Brain pericyte (primary cell): ENCODE measurements at regions not wholly inside any gene's neighbourhood (a gene's known extent, or its start where the extent isn't known, plus 50 kb on each side); places are given as distances from the start of the nearest gene placed in this dataset.
"Not testable (repeated sequence)": the region's sequence is repeated elsewhere in the genome, so short reads cannot be mapped to it uniquely, and the experiment has no call there.

Experiments
- DNase-seq: peaks from one replicate; pipeline ENCODE4 v3.0.0-alpha.2; 2012; ENCODE audit warnings: low read depth, low spot score

DNA sequence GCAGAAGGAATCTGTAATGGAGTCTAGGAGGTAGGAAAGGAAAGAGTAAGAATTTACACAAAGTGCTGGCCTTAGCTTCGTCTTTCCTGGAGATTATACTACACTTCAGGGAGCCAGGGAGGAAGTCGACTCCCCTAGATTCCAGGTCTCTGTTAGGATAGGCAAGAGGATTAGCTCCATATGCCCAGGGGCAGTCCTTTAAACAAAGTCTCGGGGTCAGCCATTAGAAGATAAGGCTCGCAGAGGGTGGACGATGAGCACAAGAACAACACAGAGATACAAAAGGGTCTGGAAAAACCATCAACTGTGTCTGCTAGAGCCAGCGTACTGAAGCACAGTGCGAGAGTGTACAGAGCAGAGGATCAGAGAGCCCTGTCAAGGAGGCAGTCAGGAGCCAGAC, 344.7 kb upstream of the TNC start:
- DNase-seq: no peak

DNA sequence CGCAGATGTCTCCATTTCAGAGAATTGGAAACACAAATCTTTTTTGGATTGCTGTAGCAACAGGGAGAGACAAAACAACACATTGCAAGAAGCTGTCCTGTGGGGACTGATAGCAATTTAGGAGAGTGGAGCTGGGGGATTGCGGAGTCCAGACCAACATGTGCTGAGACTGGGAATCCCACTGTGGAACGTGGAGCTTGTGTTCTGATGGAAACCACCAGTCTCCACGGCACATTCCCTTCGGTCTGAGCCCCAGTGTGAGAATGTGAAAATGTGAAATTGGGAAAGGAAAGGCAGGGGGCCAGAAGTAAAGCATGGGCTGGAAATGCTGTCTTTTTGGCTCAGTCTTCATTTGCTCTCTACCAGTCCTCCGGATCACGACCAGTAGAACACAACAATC, 348.8 kb upstream of the TNC start:
- DNase-seq: no peak

DNA sequence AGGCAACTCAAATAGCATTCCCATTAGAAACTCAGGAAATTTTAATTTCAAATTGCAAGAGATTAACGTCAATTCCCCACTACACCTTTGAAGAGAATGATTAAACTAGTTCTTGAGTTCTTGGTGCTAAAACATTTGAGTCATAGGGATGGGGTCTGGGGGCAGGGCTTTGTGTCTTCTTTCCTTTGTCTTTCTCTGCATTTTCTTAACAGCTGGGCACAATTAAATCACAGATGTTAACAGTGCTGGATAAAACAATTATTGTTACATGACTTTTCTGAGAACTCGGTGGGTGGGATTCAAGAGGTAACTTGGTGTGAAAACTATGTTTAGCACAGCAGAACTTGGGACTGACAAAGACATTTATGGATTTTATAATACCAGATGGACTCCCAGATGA, 351.9 kb upstream of the TNC start:
- no peak for DNase-seq

DNA sequence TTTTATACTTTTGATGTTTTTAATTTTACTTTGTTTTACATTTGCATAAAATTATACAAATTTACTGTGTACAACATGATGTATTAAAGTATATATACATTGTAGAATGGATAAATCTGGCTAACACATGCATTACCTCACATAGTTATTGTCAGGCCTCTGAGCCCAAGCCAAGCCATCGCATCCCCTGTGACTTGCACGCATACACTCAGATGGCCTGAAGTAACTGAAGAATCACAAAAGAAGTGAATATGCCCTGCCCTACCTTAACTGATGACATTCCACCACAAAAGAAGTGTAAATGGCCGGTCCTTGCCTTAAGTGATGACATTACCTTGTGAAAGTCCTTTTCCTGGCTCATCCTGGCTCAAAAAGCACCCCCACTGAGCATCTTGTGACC, 355.1 kb upstream of the TNC start:
- DNase-seq: not testable (repeated sequence)

DNA sequence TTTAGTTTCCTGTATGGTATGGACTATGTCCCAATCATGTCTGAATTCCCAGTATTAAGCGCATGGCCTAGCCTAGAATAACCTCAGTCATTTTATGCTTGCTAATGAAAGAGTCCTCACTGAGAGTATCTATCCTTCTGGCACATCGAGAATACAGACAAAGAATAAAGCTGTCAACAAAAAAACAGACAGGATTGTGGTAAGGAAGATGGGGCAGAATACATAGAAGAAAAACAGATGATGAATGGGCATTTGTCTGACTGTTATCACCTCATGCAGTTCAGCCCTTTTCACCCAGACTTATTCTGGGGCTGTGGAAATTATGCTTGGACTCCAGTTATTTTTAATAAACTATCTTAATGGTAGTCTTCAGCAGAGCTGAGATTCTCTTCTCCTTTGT, 363.8 kb upstream of the TNC start:
- DNase-seq: no peak

DNA sequence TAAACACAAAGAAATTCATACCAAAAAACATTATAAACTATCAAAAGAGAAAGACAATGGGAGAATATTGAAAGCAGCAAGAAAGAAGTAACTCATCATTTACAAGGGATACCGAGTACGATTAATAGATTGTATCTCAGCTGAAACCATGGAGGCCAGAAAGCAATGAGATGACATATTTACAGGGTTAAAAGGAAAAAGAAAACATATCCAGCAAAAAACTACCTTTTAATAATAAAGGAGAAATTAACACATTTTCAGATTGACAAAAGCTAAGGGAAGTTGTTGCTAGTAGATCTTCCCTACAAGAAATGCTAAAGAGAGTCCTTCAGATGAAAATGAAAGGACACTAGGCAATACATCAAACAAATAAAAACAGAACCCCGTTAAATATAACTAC, 364.8 kb upstream of the TNC start:
- DNase-seq: no peak

DNA sequence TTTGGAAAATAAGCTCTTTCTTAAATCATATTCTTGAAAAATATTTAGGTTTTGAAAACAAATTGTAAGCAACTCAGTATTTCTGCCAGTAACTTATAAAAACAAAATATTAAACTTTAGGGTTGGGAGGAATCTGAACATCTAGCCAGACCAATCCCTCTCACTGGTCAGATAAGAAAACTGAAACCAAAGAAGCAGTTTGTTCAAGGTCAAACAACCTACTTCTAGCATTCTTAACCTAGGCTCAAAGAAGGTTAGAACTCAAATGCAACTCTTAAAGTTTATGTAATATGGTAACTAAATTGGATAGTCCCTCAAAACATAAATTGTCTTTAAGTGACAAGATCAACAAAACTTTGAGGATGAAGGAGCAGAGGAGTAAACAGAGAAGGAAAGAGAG, 374.9 kb upstream of the TNC start:
- DNase-seq: no peak

DNA sequence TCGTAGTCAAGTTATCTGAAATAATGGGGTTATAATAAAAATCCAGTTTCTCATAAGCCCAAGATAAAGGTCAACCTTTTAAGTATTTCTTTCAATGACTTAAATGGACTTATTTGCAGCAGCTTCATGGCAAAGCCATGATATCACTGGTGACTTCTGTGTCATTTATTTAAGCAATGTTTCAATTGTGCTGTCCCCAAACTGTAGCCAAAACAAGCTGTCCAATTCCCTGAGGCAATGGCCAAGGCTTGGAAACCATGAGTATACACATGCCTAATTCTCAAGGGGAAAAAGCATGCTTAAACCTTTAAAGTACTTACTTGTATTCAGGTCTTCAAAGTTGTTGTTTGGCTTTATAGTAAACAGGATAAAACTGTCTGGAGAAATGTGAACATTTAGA, 376.4 kb upstream of the TNC start:
- DNase-seq: no peak

DNA sequence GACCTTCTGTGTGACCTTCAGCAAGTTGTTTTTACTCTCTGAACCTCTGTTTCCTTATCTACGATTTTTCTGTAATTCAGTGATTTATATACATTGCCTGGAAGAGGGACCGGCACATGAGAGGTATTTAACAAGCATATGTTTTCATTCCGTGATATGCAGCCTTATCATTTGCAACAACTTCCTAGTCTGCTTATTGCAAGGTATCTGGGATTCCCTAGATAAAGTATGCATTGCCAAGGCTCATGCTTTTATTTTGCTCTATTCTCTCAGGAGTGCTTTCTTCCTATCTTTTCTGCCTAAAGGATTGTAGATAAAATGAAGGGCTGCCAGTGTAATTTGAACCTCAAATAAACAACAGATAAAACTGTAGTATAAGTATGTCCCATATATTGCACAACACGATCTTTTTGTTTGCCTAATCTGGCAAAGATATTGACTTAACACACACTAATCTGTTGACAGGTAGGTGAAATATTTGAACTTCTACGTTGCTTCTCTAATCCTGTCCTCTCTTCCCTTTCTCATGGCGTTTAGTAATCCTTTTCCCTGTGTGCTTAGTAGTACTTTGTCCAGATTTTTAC, 377.2 kb upstream of the TNC start:
- DNase-seq: no peak

DNA sequence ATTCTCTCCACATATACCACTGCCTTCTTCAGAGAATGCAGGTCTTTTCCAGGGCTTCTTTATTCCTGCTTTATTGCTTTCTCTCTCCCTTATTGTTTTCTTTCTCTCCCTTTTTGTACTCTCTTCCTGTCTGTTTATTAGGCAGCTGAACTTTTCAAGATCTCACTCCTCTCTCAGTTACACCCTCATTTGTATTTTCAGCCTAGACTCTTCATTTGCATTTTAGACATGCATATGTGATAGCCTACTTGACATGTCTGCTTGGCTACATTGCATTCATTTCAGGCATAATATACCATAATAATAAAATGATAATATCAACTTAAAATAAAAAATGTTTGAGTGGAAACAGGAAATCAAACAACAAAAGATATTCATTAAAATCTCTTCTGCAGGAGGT, 377.9 kb upstream of the TNC start:
- no peak for DNase-seq

DNA sequence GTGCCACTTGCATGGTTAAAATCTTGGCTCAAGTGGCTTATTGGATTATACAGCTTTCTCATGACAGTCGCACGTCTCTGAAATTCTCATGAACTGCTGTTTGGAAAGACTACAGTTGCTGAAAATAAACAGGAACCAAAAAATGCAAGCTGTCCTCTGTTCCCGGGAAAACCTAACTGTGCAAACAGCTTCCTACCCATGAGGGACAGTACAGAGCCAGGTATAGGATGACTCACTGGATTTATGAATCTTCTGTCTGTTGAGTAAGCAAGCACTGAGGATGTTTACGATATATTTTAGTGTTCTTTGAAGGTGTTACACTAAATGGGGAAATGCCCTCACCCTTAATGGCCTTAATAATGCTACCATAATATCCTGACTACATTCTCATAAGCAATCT, 380.3 kb upstream of the TNC start:
- DNase-seq: no peak

DNA sequence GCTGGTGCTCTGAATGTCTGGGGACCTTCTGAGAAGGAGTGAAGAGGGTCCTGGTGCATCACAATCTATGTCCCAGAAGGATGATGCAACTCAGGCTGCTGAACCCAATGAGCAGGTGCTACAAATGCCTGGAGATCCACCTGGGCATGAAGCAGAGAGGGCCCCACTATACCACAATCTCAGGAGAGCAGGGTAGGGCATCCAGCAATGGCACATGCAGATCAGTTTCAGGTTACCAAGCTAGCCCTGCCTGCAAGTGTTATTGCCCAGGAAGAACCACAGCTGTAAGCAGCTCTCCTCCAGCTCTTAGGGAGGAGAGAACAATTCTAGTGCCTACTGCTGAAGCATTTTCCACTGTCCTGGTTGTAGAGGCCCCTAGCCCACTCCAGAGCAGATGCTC, 389.2 kb upstream of the TNC start:
- DNase-seq: no peak

DNA sequence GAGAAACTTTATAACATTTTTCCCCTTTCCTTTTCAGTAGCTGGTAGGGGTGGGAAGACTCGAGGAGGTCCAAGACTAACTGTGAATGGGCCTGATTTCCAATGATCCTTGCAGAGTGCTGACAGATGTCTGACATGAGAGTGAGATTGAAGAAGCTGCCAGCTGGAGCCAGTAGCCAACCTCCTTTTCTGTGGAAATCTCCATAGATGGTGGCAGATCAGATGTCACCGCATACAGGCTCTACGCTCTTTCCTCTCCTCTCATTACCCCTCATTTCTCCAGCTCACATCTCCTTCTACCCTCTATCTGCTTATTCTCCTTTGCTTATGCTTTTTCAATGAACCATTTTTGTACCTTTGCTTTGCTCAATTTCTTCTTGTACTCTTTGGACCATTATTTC, 395.2 kb upstream of the TNC start:
- no peak for DNase-seq

DNA sequence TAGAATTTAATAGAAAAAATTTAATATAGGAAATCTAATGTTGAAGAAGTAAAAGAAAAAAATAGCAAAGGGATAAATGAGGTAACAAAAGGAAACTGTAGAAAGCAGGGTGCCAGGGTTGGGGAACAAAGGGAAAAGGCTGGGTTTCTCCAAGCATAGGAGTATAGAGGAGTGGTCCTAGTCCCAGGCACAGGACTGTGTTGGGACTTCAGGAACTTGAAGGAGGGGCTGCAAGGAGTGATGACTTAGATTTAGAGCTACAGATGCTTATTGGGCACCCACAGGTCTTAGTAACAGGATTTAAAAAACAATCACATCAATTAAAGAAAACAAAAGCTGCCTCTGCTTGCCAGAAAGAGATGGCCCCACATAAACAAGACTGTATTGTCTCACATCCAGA, 396.5 kb upstream of the TNC start:
- no peak for DNase-seq

DNA sequence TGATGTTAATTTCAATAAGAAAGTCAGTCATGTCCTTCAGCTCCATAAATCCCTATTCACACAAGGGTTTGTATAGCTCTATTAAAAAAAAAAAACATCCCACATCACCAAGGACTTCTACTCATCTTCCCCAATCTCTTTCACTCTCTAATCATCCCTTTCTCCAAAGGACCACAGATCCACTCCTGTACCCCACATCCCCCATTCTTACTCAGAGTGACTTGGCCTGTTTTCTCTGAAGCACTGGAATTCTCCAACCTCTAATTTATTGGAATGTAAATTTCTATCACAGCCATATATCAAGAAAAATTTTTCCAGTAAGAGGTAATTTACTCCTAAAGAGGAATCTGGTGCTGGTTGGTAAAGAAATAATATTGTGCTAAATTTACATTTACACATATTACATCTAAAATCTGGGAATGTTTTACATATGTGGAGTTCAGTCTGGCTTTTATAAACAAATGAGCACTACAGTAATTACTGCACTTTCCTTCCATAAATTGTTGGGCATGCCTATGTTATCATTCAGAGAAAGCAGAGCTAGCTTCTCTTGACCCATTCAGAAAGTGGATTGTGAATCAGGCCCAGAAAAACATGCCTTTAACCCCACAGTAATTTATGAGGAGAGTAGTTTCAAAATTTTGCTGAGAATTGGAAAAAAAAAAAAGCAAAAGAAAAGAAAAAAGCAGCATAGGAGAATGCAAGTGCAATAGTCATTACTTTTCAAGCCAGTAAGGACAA, 399.5 kb upstream of the TNC start:
- DNase-seq: no peak

DNA sequence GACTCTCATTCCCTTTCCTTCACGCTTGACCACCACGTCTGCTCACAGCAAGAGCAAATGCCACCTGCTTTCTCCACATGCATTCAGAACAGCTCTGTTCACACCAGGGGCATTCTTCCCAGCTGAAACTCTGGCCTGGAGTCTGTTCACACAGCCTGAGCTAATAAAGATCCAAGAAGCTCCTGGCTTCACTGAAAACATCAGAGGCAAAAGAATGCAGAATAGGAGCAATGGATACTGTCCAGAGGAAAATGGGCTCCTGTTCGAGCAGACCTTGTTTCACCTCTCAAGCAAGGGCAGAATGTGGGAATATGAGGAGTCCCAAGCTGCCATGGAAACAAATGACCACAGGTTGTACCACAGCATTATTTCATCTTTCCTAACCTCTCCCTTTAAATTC, 402.7 kb upstream of the TNC start:
- DNase-seq: no peak

DNA sequence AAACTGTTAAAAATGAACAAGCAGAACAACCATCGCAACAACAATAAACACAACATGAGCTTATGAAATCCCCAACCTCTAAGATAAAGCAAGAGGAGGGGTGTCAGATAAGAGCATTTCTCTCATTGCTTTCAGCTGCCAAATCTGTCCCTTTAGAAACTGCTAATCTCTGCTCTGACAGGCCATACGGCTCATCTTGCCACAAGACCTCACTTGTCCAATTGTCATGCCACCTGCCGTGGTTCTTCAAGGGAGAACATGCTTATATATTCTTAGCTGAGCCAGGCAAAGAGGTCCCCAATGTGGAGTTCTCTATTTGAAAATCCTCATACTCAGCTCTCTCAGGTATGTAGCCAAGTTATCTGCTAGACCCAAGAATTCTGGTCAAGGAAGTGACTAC, 405.0 kb upstream of the TNC start:
- DNase-seq: no peak

DNA sequence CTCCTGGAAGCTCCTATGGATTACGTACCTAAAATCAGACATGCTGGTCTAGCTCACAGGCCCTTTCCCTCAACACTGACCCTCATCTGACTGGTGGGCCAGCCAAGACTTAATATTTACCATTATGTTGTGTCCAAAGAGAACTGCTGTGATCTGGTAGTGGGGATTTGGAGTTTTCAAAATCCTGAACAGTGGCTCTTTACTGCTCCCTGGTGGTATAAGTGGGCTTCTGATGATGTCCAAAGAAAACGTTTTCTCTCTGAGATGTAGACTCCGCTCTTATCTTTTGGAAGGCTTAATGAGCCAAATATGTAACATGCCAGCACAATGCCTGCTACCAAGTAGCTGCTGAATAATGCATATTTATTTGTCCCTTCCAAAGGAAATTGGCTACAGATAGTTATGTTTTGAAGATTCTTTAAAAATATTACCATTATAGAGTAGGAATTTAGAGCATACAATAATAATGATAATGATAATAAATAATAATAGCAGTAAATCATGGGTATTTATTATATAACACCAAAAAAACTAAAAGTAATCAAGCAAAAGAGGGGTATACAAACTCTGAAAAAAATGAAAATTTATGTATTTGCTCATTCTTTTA, 406.6 kb upstream of the TNC start:
- DNase-seq: no peak

DNA sequence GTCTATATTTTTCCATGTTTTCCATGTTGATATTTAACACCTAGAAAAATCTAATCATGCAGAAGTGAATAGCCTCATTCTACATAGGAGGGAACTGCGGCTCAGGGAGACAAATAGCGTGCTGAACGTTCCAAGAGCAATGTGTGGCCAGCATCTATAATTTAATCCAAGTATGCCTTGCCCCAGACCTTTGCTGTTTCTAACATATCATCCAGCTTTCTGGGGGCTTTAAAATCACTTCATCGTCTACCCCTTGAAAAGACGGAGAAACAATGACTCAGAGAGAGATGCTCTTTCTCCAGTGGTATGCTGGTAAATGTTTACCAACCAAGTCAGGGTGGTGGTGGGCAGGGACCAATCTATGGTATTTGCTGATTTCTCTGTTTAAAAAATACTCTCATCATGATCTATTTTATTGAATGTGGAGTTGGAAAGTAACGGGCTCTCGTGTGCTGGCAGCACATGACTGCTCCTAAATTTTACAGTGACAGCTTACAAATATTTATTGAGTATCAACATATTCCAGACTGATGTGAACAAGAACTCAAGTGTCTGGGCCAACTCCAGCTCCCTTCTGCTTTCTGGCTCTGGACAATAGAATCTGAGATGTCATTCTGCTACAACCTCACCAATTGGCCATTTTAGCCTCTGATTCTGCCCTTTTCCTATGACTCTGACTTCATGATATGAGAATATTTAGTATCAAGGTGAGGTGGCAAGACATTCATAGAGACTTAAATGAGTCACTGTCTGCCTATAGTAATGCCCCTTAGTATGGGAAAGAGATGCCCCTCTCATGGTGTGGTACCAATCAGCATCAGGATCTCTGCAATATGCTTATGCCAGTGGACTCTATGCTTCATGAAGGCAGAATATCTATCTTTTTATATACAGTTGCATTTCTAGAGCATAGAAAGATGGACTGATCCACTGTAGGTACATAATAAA, 407.4 kb upstream of the TNC start:
- DNase-seq: no peak

DNA sequence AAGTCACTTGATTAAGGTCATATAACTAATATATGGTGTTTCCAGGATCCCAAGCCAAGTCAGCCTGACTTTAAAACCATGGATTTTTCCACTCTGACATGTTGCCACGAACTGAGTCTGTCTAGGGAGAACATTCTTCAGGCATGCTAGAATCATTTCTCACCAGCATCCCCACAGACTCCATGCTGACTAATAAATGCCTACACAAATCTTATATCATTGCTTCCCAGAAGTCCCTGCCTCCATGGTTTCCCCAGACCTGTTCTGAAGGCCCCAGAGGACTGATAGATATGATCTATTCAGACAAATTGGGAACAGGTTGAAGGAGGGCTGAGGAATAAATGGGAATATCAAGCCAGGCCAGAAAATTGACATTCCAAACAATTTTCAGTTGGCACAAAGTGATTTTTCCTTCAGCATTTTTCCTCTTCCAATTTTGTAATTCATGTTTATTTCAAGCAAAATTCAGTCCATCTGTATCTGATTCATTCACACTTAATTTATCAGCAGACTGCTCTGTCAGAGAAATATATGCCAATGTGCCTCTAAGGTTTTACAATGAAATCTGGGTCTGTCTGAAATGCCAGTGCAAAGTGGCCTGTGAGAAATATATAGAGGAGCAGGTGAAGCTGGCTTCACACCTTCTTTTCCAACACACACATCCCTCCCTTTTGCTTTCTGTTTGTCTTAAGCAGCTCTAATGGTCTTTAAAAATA, 413.6 kb upstream of the TNC start:
- no peak for DNase-seq

DNA sequence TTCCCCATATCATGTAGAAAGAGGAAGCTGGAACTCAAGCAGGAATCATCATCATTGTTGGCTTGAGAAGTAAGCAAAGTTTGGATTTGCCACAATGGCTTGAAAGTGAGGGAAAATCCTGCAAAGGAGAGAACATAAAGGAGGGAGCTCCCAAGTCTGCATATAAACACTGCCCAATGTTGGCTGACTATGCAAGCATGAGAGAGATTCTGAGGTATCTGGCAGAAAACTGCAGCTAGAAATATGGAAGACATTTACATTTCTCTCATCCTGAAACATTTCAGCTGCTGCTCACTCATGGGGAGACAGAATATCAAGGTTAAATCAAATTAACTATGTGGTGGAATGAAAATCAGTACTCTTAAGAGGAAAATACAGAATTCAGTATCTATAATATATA, 415.6 kb upstream of the TNC start:
- no peak for DNase-seq

DNA sequence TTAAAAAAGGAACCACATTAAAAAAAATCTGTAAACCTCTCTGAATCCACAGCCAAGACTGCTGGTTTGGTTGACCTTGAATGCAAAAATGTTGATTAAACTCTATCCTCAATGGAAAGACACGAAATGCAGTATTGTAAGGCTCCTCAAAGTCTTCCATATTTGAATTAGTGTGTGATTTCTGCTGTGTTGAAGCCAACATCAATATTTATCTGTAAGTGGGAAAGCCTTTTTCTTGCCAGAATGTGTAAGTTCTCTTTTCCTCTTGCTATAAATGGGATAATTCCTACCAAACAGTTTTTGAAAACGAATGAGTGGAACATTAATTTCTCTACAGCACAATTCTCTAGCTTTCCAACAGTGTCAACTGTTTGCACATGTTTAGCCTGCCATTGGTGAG, 422.1 kb upstream of the TNC start:
- no peak for DNase-seq
